Neural cell (in vitro differentiated cells): ENCODE measurements at regions not wholly inside any gene's neighbourhood (a gene's known extent, or its start where the extent isn't known, plus 50 kb on each side); places are given as distances from the start of the nearest gene placed in this dataset.

Source experiments
- H2AFZ ChIP-seq: fragments of 200-600, 300-800 bp; sonication (generic), shearing (Covaris generic); 2 replicates; pipeline ENCODE4 v1.6.0; 2014; ENCODE audit warnings: low read depth, mild to moderate bottlenecking, antibody characterized with exemption, low read length, moderate library complexity
- H3F3A ChIP-seq: fragments of 200-600 bp; shearing (Covaris generic); 2 replicates; pipeline ENCODE4 v1.6.1; 2016; ENCODE audit warnings: mild to moderate bottlenecking, moderate library complexity, mixed read lengths, antibody characterized with exemption, low read length; ENCODE audit not compliant: insufficient read depth, poor library complexity, severe bottlenecking
- H3K27ac ChIP-seq: fragments of 200-600, 300-800 bp; sonication (generic), shearing (Covaris generic); 2 replicates; pipeline ENCODE4 v1.5.1; 2014; ENCODE audit warnings: mild to moderate bottlenecking, low read length, moderate library complexity
- H3K27me3 ChIP-seq: fragments of 300-800, 200-600 bp; sonication (generic), shearing (Covaris generic); 2 replicates; pipeline ENCODE4 v1.6.0; 2014; ENCODE audit warnings: mild to moderate bottlenecking, low read depth, low read length, moderate library complexity; ENCODE audit not compliant: insufficient read depth
- H3K36me3 ChIP-seq: fragments of 300-800, 200-600 bp; sonication (generic), shearing (Covaris generic); 2 replicates; pipeline ENCODE4 v1.5.1; 2014; ENCODE audit warnings: mild to moderate bottlenecking, antibody characterized with exemption, low read length, moderate library complexity; ENCODE audit not compliant: insufficient read depth
- H3K4me2 ChIP-seq: fragments of 300-800, 200-600 bp; sonication (generic), shearing (Covaris generic); 2 replicates; pipeline ENCODE4 v1.6.0; 2014; ENCODE audit warnings: mild to moderate bottlenecking, low read length
- H3K4me3 ChIP-seq: fragments of 300-800, 200-600 bp; sonication (generic), shearing (Covaris generic); 2 replicates; pipeline ENCODE4 v1.5.1; 2014; ENCODE audit warnings: mild to moderate bottlenecking, low read length, moderate library complexity
- H3K79me2 ChIP-seq: fragments of 200-600 bp; shearing (Covaris generic); replicated peaks from 2 replicates; pipeline ENCODE4 v1.6.0; 2014; ENCODE audit warnings: mild to moderate bottlenecking, low read length, moderate library complexity; ENCODE audit not compliant: insufficient read depth
- H3K9ac ChIP-seq: fragments of 300-800, 200-600 bp; sonication (generic), shearing (Covaris generic); 2 replicates; pipeline ENCODE4 v1.6.1; 2016; ENCODE audit warnings: mild to moderate bottlenecking, low read length, mixed read lengths
- H3K9me2 ChIP-seq: fragments of 200-600 bp; shearing (Covaris generic); 2 replicates; pipeline ENCODE4 v1.6.1; 2016; ENCODE audit warnings: mild to moderate bottlenecking, low read length, mixed read lengths; ENCODE audit not compliant: insufficient read depth
- H3K9me3 ChIP-seq: fragments of 200-600, 300-800 bp; sonication (generic), shearing (Covaris generic); 2 replicates; pipeline ENCODE4 v1.6.1; 2016; ENCODE audit warnings: mild to moderate bottlenecking, mixed run types, low read length, moderate library complexity, mixed read lengths
- H4K20me1 ChIP-seq: fragments of 200-600 bp; shearing (Covaris generic); 2 replicates; pipeline ENCODE4 v1.6.1; 2016; ENCODE audit warnings: mild to moderate bottlenecking, mixed run types; ENCODE audit not compliant: insufficient read depth
- CTCF ChIP-seq: fragments of 450-650 bp; IDR thresholded peaks from 2 replicates; pipeline ENCODE4 v1.5.1; 2014; ENCODE audit warnings: antibody characterized with exemption, mild to moderate bottlenecking, moderate library complexity; ENCODE audit not compliant: poor library complexity, severe bottlenecking
- EP300 ChIP-seq: fragments of 450-650 bp; conservative IDR thresholded peaks from 2 replicates; pipeline ENCODE4 v1.6.1; 2014; ENCODE audit warnings: antibody characterized with exemption, mild to moderate bottlenecking, moderate library complexity; ENCODE audit not compliant: poor library complexity, severe bottlenecking
- EZH2 ChIP-seq: fragments of 200-600, 300-800 bp; shearing (Covaris generic), sonication (generic); IDR thresholded peaks from 2 replicates; pipeline ENCODE4 v1.6.1; 2014; ENCODE audit warnings: antibody characterized with exemption, low read length, borderline replicate concordance, mild to moderate bottlenecking; ENCODE audit not compliant: insufficient read depth, poor library complexity, severe bottlenecking
- MXI1 ChIP-seq: fragments of 450-650 bp; conservative IDR thresholded peaks from 2 replicates; pipeline ENCODE4 v1.6.1; 2014; ENCODE audit warnings: antibody characterized with exemption, mild to moderate bottlenecking; ENCODE audit not compliant: poor library complexity, severe bottlenecking
- POLR2AphosphoS5 ChIP-seq: IDR thresholded peaks from 2 replicates; pipeline ENCODE4 v1.6.1; 2012
- RAD21 ChIP-seq: fragments of 450-650 bp; conservative IDR thresholded peaks from 2 replicates; pipeline ENCODE4 v1.6.1; 2014; ENCODE audit warnings: antibody characterized with exemption, mild to moderate bottlenecking, moderate library complexity
- REST ChIP-seq: IDR thresholded peaks from 2 replicates; pipeline ENCODE4 v1.6.1; 2012; ENCODE audit warnings: borderline replicate concordance
- SMC3 ChIP-seq: fragments of 450-650 bp; conservative IDR thresholded peaks from 2 replicates; pipeline ENCODE4 v1.6.1; 2014; ENCODE audit warnings: antibody characterized with exemption, mild to moderate bottlenecking, moderate library complexity; ENCODE audit not compliant: poor library complexity
- TAF1 ChIP-seq: IDR thresholded peaks from 2 replicates; pipeline ENCODE4 v1.6.1; 2012; ENCODE audit warnings: low read depth

- Histone ChIP-seq H3F3A (no peaks in the 10 kb centered on the region), H3K9ac (no peak overlapping the region), H3K36me3 (no peaks in the 10 kb centered on the region), H3K27me3 (no peaks in the 10 kb centered on the region), H3K79me2 (no peaks in the 10 kb centered on the region), H3K9me3 (no peaks in the 10 kb centered on the region), H4K20me1 (no peaks in the 10 kb centered on the region), H3K27ac (no peak overlapping the region), H2AFZ (no peak overlapping the region), H3K9me2 (no peaks in the 10 kb centered on the region), H3K4me2 (no peak overlapping the region), H3K4me3 (no peak overlapping the region)
- TF ChIP-seq SMC3 (no peak), RAD21 (no peak), POLR2AphosphoS5 (no peak), EP300 (no peak), TAF1 (no peak), CTCF (no peak), EZH2 (no peak), MXI1 (no peak), REST (no peak)
Observed at GRCh38 chr1:99385852-99386251, 121.6 kb downstream of the PLPPR4 start.

- Histone ChIP-seq H3K36me3 (no peaks in the 10 kb centered on the region), H4K20me1 (no peaks in the 10 kb centered on the region), H3K4me2 (no peak overlapping the region), H3F3A (no peaks in the 10 kb centered on the region), H3K9me3 (no peaks in the 10 kb centered on the region), H3K9me2 (no peaks in the 10 kb centered on the region), H3K27me3 (no peaks in the 10 kb centered on the region), H3K27ac (no peak overlapping the region), H3K4me3 (no peak overlapping the region), H3K9ac (no peak overlapping the region), H3K79me2 (no peaks in the 10 kb centered on the region), H2AFZ (no peak overlapping the region)
- TF ChIP-seq REST (no peak), MXI1 (no peak), POLR2AphosphoS5 (no peak), CTCF (no peak), EZH2 (no peak), RAD21 (no peak)
Observed at GRCh38 chr1:99396389-99396788, 132.1 kb downstream of the PLPPR4 start.
